Lower leg skin (tissue), 3 donors: ENCODE measurements at regions not wholly inside any gene's neighbourhood (a gene's known extent, or its start where the extent isn't known, plus 50 kb on each side); places are given as distances from the start of the nearest gene placed in this dataset.

Experiments
- POLR2A ChIP-seq, 2 donors: fragments of 450-650 bp; IDR thresholded peaks; one replicate each; pipeline ENCODE4 v1.6.1; 2016 to 2017; ENCODE audit warnings: antibody characterized with exemption in 2 of 2, mild to moderate bottlenecking in 1 of 2, moderate library complexity in 1 of 2
- TF ChIP-seq, protein P1 (sequence below), 3 donors: fragments of 450-650 bp; IDR thresholded peaks; one replicate each; pipeline ENCODE4 v1.5.1; 2016; ENCODE audit warnings: antibody characterized with exemption in 3 of 3, mild to moderate bottlenecking in 3 of 3, moderate library complexity in 2 of 3

DNA sequence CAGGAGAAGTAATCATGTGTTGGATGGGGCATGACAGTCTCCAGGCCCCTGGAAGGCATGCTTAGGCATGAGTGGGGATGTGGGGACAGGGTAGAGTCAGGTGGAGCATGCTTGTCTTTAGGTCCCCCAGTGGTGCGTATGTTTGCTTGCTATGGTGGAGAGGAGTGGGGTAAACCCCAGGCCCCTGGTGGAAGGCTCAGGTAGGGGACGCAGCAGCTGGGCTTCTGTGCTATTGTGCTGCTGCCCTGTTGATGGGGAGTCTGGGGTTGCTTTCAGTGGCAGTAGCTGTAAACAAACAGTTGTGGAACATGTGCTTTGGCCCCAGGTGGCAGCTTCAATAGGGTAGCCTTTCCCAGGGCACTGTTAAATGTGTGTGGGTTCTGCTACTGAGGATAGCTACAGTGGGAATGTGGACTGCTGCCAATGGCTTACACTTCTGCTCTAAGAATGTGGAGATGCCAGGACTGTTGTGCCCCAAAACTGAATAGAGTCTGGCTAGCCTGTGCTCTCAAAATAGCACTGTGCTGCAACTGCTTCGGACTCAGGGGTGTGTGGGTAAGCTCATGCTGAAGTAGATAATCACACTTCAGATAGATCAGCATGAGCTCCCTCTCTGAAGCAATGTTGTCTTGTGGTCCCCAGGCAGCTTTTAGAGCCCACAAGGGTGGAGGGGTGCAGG, 1257.3 kb downstream of the DIAPH3 start:
- no peak for TF ChIP-seq POLR2A (IDR thresholded peaks at IDR 0.05)
- TF ChIP-seq, protein P1, sequence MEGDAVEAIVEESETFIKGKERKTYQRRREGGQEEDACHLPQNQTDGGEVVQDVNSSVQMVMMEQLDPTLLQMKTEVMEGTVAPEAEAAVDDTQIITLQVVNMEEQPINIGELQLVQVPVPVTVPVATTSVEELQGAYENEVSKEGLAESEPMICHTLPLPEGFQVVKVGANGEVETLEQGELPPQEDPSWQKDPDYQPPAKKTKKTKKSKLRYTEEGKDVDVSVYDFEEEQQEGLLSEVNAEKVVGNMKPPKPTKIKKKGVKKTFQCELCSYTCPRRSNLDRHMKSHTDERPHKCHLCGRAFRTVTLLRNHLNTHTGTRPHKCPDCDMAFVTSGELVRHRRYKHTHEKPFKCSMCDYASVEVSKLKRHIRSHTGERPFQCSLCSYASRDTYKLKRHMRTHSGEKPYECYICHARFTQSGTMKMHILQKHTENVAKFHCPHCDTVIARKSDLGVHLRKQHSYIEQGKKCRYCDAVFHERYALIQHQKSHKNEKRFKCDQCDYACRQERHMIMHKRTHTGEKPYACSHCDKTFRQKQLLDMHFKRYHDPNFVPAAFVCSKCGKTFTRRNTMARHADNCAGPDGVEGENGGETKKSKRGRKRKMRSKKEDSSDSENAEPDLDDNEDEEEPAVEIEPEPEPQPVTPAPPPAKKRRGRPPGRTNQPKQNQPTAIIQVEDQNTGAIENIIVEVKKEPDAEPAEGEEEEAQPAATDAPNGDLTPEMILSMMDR (IDR thresholded peaks at IDR 0.05) = no peak
